ENCODE measurements at regions not wholly inside any gene's neighbourhood (a gene's known extent, or its start where the extent isn't known, plus 50 kb on each side); places are given as distances from the start of the nearest gene placed in this dataset.

GRCh38 chr7:34277016-34277802 lies 371.9 kb downstream of the BMPER start:
- no peak for DNase-seq

- DNase-seq, result no peak
Measured at GRCh38 chr7:34277803-34278199, 372.5 kb downstream of the BMPER start.

GRCh38 chr7:34281260-34281659 lies 375.9 kb downstream of the BMPER start:
- DNase-seq, result no peak

- DNase-seq, result no peak
Measured at GRCh38 chr7:34282271-34282670, 375.7 kb upstream of the NPSR1 start.

- DNase-seq, result no peak
Measured at GRCh38 chr7:34296663-34297062, 361.4 kb upstream of the NPSR1 start.

GRCh38 chr7:34298492-34299013 lies 359.5 kb upstream of the NPSR1 start:
- DNase-seq, result no peak

- DNase-seq, result no peak
Measured at GRCh38 chr7:34299066-34299465, 359.0 kb upstream of the NPSR1 start.

GRCh38 chr7:34307540-34307939 lies 350.5 kb upstream of the NPSR1 start:
- no peak for DNase-seq

GRCh38 chr7:34308595-34308994 lies 349.4 kb upstream of the NPSR1 start:
- no peak for DNase-seq

GRCh38 chr7:34309116-34309515 lies 348.9 kb upstream of the NPSR1 start:
- DNase-seq, result no peak

GRCh38 chr7:34309584-34309983 lies 348.4 kb upstream of the NPSR1 start:
- no peak for DNase-seq

GRCh38 chr7:34311591-34311990 lies 346.4 kb upstream of the NPSR1 start:
- DNase-seq, result no peak

- no peak for DNase-seq
Measured at GRCh38 chr7:34312624-34313023, 345.4 kb upstream of the NPSR1 start.

- no peak for DNase-seq
Measured at GRCh38 chr7:34313289-34313688, 344.7 kb upstream of the NPSR1 start.

GRCh38 chr7:34315032-34315431 lies 343.0 kb upstream of the NPSR1 start:
- no peak for DNase-seq

- DNase-seq, result no peak
Measured at GRCh38 chr7:34317039-34317438, 341.0 kb upstream of the NPSR1 start.

- DNase-seq, result no peak
Measured at GRCh38 chr7:34320412-34320811, 337.6 kb upstream of the NPSR1 start.

- peak; percentile 42 for DNase-seq
Measured at GRCh38 chr7:34320926-34321661, 336.9 kb upstream of the NPSR1 start.

- DNase-seq, result no peak
Measured at GRCh38 chr7:34322841-34323240, 335.2 kb upstream of the NPSR1 start.

- no peak for DNase-seq
Measured at GRCh38 chr7:34327681-34328080, 330.3 kb upstream of the NPSR1 start.

GRCh38 chr7:34330308-34330707 lies 327.7 kb upstream of the NPSR1 start:
- no peak for DNase-seq

- DNase-seq, result no peak
Measured at GRCh38 chr7:34331102-34331501, 326.9 kb upstream of the NPSR1 start.

- no peak for DNase-seq
Measured at GRCh38 chr7:34332006-34332405, 326.0 kb upstream of the NPSR1 start.

GRCh38 chr7:34333184-34333583 lies 324.8 kb upstream of the NPSR1 start:
- DNase-seq, result no peak

All from CD4-positive, alpha-beta T cell treated with Interleukin-10 for 1 hour (primary cell).